HG02852 (cell line): ENCODE measurements at regions not wholly inside any gene's neighbourhood (a gene's known extent, or its start where the extent isn't known, plus 50 kb on each side); places are given as distances from the start of the nearest gene placed in this dataset.

Experiments
- ATAC-seq: cut with Tn5 transposase; IDR thresholded peaks from one replicate; pipeline ENCODE4 v1.9.1; 2021; ENCODE audit warnings: mild to moderate bottlenecking, moderate library complexity; ENCODE audit not compliant: unreplicated experiment

GRCh38 chr2:166568409-166568808 is 74.4 kb upstream of the SCN7A start:
- no peak for ATAC-seq

- ATAC-seq, result no peak
These were observed 71.5 kb upstream of the SCN7A start for GRCh38 chr2:166565501-166565900.

GRCh38 chr2:166563894-166564293 is 69.8 kb upstream of the SCN7A start:
- no peak for ATAC-seq

GRCh38 chr2:166560022-166560421 is 66.0 kb upstream of the SCN7A start:
- no peak for ATAC-seq

- ATAC-seq, result no peak
These were observed 56.9 kb upstream of the SCN7A start for GRCh38 chr2:166550923-166551322.

- no peak for ATAC-seq
These were observed 51.4 kb upstream of the SCN7A start for GRCh38 chr2:166545473-166545872.
